ENCODE measurements at regions not wholly inside any gene's neighbourhood (a gene's known extent, or its start where the extent isn't known, plus 50 kb on each side); places are given as distances from the start of the nearest gene placed in this dataset.

DNA sequence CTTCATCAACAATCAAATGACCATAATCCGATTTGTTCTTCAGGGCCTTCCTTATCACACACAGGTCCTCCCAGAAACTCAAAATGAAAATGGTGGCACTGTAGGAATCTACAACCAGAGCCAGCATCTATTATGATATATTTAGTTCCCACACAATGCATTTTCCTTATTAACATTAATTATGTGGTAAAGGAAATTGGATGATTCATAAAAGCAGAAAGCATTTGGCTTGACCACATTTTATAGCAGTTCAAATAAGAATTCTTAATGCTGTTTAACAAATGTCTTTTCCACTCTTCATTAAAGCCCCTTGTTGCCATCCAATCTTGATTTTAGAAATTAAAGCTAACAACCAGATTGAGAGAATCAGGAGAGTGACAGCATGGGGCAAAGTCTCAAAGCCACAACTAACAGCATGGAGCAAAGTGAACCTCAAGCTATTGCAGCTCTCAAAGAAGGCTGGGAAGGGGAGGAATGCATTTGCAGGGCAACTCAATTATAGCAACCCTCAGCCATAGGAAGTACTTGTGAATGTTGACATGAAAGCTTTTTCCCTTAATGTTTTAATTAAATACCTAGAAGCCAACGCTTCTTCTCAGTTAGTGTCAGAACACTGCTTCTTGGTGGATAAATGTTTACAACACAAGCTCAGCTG lies 549.1 kb downstream of the NXPH1 start:
- peaks cover 16 to 17% of the 10 kb centered on the region in 2 experiments for H3K4me1 Mint-ChIP-seq

More for the DNA sequence above, 549.1 kb downstream of the NXPH1 start:
- no peak overlapping the region for H3K4me3 Mint-ChIP-seq
- H3K27ac Mint-ChIP-seq = no peak overlapping the region
- H2BK5ac ChIP-seq (ENCODE audit: insufficient read length, low read length) = no peak overlapping the region
- no peak overlapping the region for H2BK15ac ChIP-seq (ENCODE audit: low read depth, low read length)
- no peak overlapping the region for H3T11ph ChIP-seq (ENCODE audit: low read length)
- H3K9me3 Mint-ChIP-seq = peaks cover 0 to 3% of the 10 kb centered on the region in 2 experiments; a peak in 2 of 5 replicates
- H3K79me1 ChIP-seq (ENCODE audit: insufficient read depth, low read depth, low read length, poor library complexity, severe bottlenecking) = no peaks in the 10 kb centered on the region
- DNase-seq = no peak
- no peaks in the 10 kb centered on the region for H3K79me2 ChIP-seq (ENCODE audit: insufficient read depth, low read length)
- H3K27me3 Mint-ChIP-seq (ENCODE audit: low read depth) = no peaks in the 10 kb centered on the region
- no peaks in the 10 kb centered on the region for H4K20me1 ChIP-seq (ENCODE audit: control insufficient read depth, insufficient read depth, insufficient read length)
- no peaks in the 10 kb centered on the region for H3K27me3 ChIP-seq (ENCODE audit: insufficient read depth, low read length)
- no CpG with 5 or more reads among the region's 2 CpGs for WGBS (ENCODE audit: extremely low coverage, insufficient read length, low lambda C conversion rate)
- H2AK5ac ChIP-seq (ENCODE audit: insufficient read length, low read length) = no peak overlapping the region
- no peak overlapping the region for H3K4me2 ChIP-seq (ENCODE audit: insufficient read depth, insufficient read length, low read length)
- no peak overlapping the region for H3K56ac ChIP-seq (ENCODE audit: insufficient read length, low read depth, low read length)
- H2BK120ac ChIP-seq (ENCODE audit: low read depth, low read length, poor library complexity, severe bottlenecking) = no peak overlapping the region
- 0 out of 7 replicates have a peak, but pooled peaks cover 0 to 3% (median 0%) of the 10 kb centered on the region in 3 experiments for H3K36me3 Mint-ChIP-seq (ENCODE audit: insufficient read depth in 1 of 3, low read depth in 3 of 3)
- no peak overlapping the region for H2AFZ ChIP-seq (ENCODE audit: low read length)
- no peaks in the 10 kb centered on the region for H3K9me3 ChIP-seq (ENCODE audit: control insufficient read depth, low read depth, low read length)
- H3K4ac ChIP-seq (ENCODE audit: low read depth, low read length) = no peak overlapping the region
- H3K23ac ChIP-seq (ENCODE audit: insufficient read length, low read depth, low read length) = no peak overlapping the region
- no peak overlapping the region for H2BK20ac ChIP-seq (ENCODE audit: low read depth, low read length, poor library complexity, severe bottlenecking)
- no peak overlapping the region for H3K9ac ChIP-seq (ENCODE audit: extremely low read depth, insufficient read length, low read length)
- no peak overlapping the region for H4K5ac ChIP-seq (ENCODE audit: insufficient read length, low read depth, low read length)
- no peak overlapping the region for H3K18ac ChIP-seq (ENCODE audit: insufficient read length, low read depth, low read length)
- no peak overlapping the region for H4K8ac ChIP-seq (replicated peaks; ENCODE audit: insufficient read length, low read depth, low read length)
- H3K23me2 ChIP-seq (ENCODE audit: insufficient read length, low read depth, low read length, poor library complexity, severe bottlenecking) = no peaks in the 10 kb centered on the region
- H3K14ac ChIP-seq (ENCODE audit: insufficient read depth, low read length) = no peak overlapping the region
- H2BK12ac ChIP-seq (ENCODE audit: insufficient read length, low read depth, low read length) = no peak overlapping the region
- H4K91ac ChIP-seq (ENCODE audit: insufficient read length, low read depth, low read length) = no peak overlapping the region
- TF ChIP-seq, protein P1, sequence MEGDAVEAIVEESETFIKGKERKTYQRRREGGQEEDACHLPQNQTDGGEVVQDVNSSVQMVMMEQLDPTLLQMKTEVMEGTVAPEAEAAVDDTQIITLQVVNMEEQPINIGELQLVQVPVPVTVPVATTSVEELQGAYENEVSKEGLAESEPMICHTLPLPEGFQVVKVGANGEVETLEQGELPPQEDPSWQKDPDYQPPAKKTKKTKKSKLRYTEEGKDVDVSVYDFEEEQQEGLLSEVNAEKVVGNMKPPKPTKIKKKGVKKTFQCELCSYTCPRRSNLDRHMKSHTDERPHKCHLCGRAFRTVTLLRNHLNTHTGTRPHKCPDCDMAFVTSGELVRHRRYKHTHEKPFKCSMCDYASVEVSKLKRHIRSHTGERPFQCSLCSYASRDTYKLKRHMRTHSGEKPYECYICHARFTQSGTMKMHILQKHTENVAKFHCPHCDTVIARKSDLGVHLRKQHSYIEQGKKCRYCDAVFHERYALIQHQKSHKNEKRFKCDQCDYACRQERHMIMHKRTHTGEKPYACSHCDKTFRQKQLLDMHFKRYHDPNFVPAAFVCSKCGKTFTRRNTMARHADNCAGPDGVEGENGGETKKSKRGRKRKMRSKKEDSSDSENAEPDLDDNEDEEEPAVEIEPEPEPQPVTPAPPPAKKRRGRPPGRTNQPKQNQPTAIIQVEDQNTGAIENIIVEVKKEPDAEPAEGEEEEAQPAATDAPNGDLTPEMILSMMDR (conservative IDR thresholded peaks at IDR 0.05) = no peak
- no peak overlapping the region for H3K27ac ChIP-seq (ENCODE audit: insufficient read length, low read depth, low read length)
- no peaks in the 10 kb centered on the region for H3K4me1 ChIP-seq (ENCODE audit: insufficient read depth, low read length)

All from H9 (cell line).